HFFc6 (cell line): ENCODE measurements at regions not wholly inside any gene's neighbourhood (a gene's known extent, or its start where the extent isn't known, plus 50 kb on each side); places are given as distances from the start of the nearest gene placed in this dataset.
A peak's percentile ranks its signal among the peaks of the same experiment; 100 is the strongest.

ENCODE experiments used
- DNase-seq: peaks from one replicate; pipeline ENCODE4 v3.0.0-alpha.2; 2018
- H3K27ac Mint-ChIP-seq: 2 replicates; pipeline ENCODE4 v1.8.0; 2020; ENCODE audit warnings: mild to moderate bottlenecking, mixed read lengths
- H3K27me3 Mint-ChIP-seq: 2 replicates; pipeline ENCODE4 v1.8.0; 2021; ENCODE audit warnings: mild to moderate bottlenecking, moderate library complexity, mixed read lengths; ENCODE audit not compliant: insufficient read depth
- H3K36me3 Mint-ChIP-seq: 2 replicates; pipeline ENCODE4 v1.8.0; 2021; ENCODE audit warnings: low read depth, mixed read lengths
- H3K4me1 Mint-ChIP-seq: 2 replicates; pipeline ENCODE4 v1.8.0; 2020; ENCODE audit warnings: low read depth, mixed read lengths
- H3K4me3 Mint-ChIP-seq: 2 replicates; pipeline ENCODE4 v1.8.0; 2020; ENCODE audit warnings: mild to moderate bottlenecking, moderate library complexity, mixed read lengths
- H3K9me3 Mint-ChIP-seq: 2 replicates; pipeline ENCODE4 v1.8.0; 2020; ENCODE audit warnings: mild to moderate bottlenecking, mixed read lengths
- TF ChIP-seq, protein P1 (sequence below): fragments of 200-600 bp; sonication (generic); IDR thresholded peaks from 2 replicates; pipeline ENCODE4 v1.5.0; 2021; ENCODE audit warnings: antibody characterized with exemption, mild to moderate bottlenecking

DNA sequence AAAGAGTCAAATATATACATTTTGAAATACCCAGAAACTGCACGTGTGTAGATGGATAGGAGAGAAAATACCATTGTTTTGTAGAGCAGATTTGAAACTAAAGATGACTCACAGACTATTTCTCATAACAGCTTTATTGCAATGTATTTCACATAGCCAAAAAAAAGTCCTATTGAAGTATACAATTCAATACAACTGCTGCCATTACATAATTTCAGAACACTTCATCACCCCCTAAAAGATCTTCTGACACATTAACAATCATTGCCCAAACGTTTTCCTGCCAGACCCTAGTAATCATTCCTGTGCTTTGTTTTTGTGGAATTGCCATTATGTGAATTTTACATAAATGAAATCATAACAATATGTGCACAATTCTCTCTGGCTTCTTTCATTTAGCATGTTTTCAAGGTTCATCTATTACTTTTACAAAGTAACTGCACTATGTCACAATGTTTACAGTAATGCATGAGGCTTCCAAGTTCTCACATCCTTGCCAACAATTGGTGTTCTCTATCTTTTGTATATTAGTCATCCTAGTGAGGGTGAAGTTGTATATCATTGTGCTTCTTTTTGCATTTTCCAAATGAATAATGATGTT is 378.6 kb upstream of the CWC22 start:
- peak; percentile 77 for DNase-seq
- H3K27me3 Mint-ChIP-seq: no peaks in the 10 kb centered on the region
- peak overlapping the region; percentile 18 for H3K4me3 Mint-ChIP-seq
- TF ChIP-seq, protein P1, sequence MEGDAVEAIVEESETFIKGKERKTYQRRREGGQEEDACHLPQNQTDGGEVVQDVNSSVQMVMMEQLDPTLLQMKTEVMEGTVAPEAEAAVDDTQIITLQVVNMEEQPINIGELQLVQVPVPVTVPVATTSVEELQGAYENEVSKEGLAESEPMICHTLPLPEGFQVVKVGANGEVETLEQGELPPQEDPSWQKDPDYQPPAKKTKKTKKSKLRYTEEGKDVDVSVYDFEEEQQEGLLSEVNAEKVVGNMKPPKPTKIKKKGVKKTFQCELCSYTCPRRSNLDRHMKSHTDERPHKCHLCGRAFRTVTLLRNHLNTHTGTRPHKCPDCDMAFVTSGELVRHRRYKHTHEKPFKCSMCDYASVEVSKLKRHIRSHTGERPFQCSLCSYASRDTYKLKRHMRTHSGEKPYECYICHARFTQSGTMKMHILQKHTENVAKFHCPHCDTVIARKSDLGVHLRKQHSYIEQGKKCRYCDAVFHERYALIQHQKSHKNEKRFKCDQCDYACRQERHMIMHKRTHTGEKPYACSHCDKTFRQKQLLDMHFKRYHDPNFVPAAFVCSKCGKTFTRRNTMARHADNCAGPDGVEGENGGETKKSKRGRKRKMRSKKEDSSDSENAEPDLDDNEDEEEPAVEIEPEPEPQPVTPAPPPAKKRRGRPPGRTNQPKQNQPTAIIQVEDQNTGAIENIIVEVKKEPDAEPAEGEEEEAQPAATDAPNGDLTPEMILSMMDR: no peak
- H3K4me1 Mint-ChIP-seq: peaks cover 29% of the 10 kb centered on the region
- peaks cover 10% of the 10 kb centered on the region for H3K36me3 Mint-ChIP-seq
- H3K27ac Mint-ChIP-seq: peak overlapping the region; percentile 69
- H3K9me3 Mint-ChIP-seq: no peaks in the 10 kb centered on the region; the same call in 1 of the 2 replicates

DNA sequence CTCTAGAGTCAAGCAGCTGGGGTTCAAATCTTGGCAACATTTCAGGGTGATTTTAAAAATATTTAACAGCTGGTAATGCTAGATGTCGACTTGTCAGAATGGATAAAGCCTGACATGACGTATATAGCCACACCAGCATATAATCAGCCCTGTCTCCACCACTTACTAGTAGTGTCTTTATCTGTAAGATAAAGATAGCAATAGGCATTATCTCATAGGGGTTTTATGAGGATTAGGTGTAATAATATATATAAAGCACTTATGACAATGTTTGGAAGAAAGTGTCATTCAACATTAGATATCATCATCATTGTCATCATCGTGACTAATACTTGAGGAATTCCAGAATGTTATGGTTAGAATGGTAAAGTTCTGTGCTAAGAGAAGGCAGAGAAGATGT is 369.0 kb upstream of the CWC22 start:
- peaks cover 8% of the 10 kb centered on the region; the same call in 1 of the 2 replicates for H3K4me1 Mint-ChIP-seq
- DNase-seq: no peak
- peaks cover 1% of the 10 kb centered on the region; the same call in 1 of the 2 replicates for H3K27me3 Mint-ChIP-seq
- H3K36me3 Mint-ChIP-seq: no peaks in the 10 kb centered on the region
- no peak overlapping the region for H3K4me3 Mint-ChIP-seq
- TF ChIP-seq, protein P1: no peak
- H3K27ac Mint-ChIP-seq: no peak overlapping the region
- H3K9me3 Mint-ChIP-seq: no peaks in the 10 kb centered on the region

DNA sequence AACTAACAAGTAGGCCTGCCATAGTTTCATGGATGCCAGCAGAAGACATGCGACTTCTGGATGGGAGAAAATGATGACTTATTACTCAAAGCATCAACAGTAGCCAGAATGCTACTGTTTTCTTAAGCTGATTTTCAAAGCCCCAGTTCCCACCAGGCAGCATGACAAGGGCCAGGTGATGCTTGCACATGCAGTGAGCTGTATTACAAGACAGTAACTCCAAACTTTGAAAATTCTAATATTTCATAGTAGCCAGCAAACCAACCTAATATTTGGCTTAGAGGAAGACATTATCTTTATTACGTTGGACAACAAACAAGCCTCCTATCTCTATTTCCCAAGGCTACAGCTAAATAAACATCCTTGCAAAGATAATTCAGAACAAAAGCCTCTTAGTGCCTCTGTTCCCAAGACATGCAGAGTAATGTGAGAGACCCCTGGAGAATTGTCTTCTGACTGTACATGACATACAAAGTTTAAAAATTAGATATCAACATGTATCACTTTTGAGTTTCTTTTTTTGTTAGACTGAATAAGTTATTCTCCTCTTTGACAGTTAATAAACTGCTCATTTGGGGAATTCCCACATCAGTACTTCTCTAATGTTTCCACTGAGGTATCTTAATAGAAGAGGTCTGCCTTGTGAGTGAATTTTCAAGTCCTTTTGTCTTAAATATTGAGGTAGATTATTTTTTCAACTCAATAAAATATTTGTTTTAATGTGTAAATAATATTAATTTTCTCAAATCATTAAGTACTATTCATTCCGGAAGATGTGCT is 367.6 kb upstream of the CWC22 start:
- Mint-ChIP-seq H3K36me3 (no peaks in the 10 kb centered on the region), H3K9me3 (no peaks in the 10 kb centered on the region), H3K27me3 (peaks cover 1% of the 10 kb centered on the region; the same call in 1 of the 2 replicates), H3K4me3 (no peak overlapping the region), H3K4me1 (peaks cover 8% of the 10 kb centered on the region; the same call in 1 of the 2 replicates), H3K27ac (no peak overlapping the region)
- no peak for DNase-seq
- TF ChIP-seq, protein P1: no peak

DNA sequence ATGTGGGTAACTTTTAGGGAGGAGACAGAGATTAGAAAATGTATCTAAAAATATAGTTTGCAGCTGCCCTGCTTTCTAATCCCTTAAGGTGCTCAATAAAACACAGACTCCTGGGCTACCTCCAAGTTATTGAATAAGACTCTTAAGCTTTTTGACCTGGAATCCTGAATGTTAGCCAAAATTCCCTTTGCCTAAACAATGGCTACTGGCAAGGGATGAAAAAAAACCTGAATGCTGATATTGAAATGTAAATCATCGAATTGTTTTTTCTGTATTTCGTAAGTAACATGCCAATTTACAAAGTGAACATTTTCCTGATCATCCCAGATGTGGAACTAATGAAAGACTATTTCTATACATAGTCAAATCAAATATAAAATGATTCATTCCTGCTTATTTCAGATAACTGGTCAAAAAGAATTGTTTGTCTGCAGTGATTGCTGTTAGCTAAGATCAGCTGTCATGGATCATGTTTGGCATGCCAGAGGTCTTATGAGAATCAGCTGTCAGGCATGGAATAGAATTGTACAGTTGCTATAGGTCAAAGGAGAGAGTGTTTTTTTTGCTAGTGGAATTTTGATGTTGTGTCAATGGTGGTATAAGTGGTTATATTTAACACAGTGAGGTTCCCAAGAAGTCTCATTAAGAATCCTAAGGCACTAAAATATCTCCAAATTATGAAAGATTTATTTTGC is 363.6 kb upstream of the CWC22 start:
- TF ChIP-seq, protein P1: no peak
- Mint-ChIP-seq H3K9me3 (no peaks in the 10 kb centered on the region), H3K36me3 (no peaks in the 10 kb centered on the region), H3K4me1 (no peaks in the 10 kb centered on the region), H3K27ac (no peak overlapping the region), H3K27me3 (no peaks in the 10 kb centered on the region), H3K4me3 (no peak overlapping the region)
- no peak for DNase-seq

DNA sequence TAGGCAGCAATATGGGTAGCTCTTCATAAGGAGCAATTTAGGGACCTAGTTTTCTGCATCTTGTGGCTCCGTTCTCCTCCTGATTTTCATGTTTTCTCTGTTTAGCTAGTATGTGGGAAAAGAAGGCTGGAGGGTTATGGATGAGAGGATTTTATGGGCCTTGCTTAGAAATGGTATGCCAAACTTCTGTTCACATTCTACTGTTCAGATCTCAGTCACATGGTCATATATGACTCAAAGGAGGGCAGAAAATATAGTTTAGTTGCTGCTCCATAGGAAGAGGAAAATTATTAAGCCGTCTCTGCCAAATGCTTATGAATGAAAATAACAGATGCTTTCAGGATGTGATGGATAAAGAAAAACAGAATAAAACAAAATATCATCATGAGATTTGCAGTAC is 361.8 kb upstream of the CWC22 start:
- Mint-ChIP-seq H3K4me3 (no peak overlapping the region), H3K4me1 (no peaks in the 10 kb centered on the region; the same call in 1 of the 2 replicates), H3K9me3 (no peaks in the 10 kb centered on the region), H3K27me3 (no peaks in the 10 kb centered on the region), H3K27ac (no peak overlapping the region), H3K36me3 (no peaks in the 10 kb centered on the region)
- TF ChIP-seq, protein P1: no peak
- no peak for DNase-seq
